GM06990 (cell line): ENCODE measurements at regions not wholly inside any gene's neighbourhood (a gene's known extent, or its start where the extent isn't known, plus 50 kb on each side); places are given as distances from the start of the nearest gene placed in this dataset.

Source experiments
- DNase-seq: peaks from one replicate; pipeline ENCODE4 v3.0.0-alpha.2; 2011; ENCODE audit not compliant: insufficient read length; ENCODE audit errors: extremely low read depth
- H3K27me3 ChIP-seq: replicated peaks from 2 replicates; pipeline ENCODE4 v1.6.0; 2011; ENCODE audit warnings: low read length; ENCODE audit not compliant: control insufficient read depth, insufficient read depth
- H3K36me3 ChIP-seq: 2 replicates; pipeline ENCODE4 v1.5.1; 2011; ENCODE audit warnings: low read length; ENCODE audit not compliant: control insufficient read depth, insufficient read depth
- H3K4me3 ChIP-seq: replicated peaks from 2 replicates; pipeline ENCODE4 v1.5.1; 2011; ENCODE audit warnings: low read depth, mild to moderate bottlenecking, control low read depth, low read length
- CTCF ChIP-seq: IDR thresholded peaks from 2 replicates; pipeline ENCODE4 v1.5.1; 2011; ENCODE audit warnings: low read length, control low read depth, mild to moderate bottlenecking, inconsistent platforms; ENCODE audit not compliant: insufficient read depth, poor library complexity, severe bottlenecking

GRCh38 chr6:99138445-99138844, 190.7 kb upstream of the FBXL4 start:
- H3K36me3 ChIP-seq: no peaks in the 10 kb centered on the region
- H3K4me3 ChIP-seq: no peak overlapping the region
- H3K27me3 ChIP-seq: no peaks in the 10 kb centered on the region; the same call in 1 of the 2 replicates
- DNase-seq: no peak
- no peak for TF ChIP-seq CTCF

GRCh38 chr6:99137314-99137713, 189.6 kb upstream of the FBXL4 start:
- no peaks in the 10 kb centered on the region for H3K36me3 ChIP-seq
- no peak overlapping the region for H3K4me3 ChIP-seq
- DNase-seq: no peak
- TF ChIP-seq CTCF: no peak
- no peaks in the 10 kb centered on the region; the same call in 1 of the 2 replicates for H3K27me3 ChIP-seq

- no peaks in the 10 kb centered on the region; the same call in 1 of the 2 replicates for H3K27me3 ChIP-seq
- TF ChIP-seq CTCF: no peak
- H3K4me3 ChIP-seq: no peak overlapping the region
- H3K36me3 ChIP-seq: no peaks in the 10 kb centered on the region
- no peak for DNase-seq
Measured at GRCh38 chr6:99136488-99136887, 188.7 kb upstream of the FBXL4 start.

GRCh38 chr6:99132026-99132635, 184.4 kb upstream of the FBXL4 start:
- no peak for DNase-seq
- Histone ChIP-seq H3K4me3 (no peak overlapping the region), H3K27me3 (no peaks in the 10 kb centered on the region; the same call in 1 of the 2 replicates), H3K36me3 (no peaks in the 10 kb centered on the region)
- TF ChIP-seq CTCF: no peak

- H3K4me3 ChIP-seq: no peak overlapping the region
- peak; percentile 17 for TF ChIP-seq CTCF
- no peaks in the 10 kb centered on the region; the same call in 1 of the 2 replicates for H3K27me3 ChIP-seq
- H3K36me3 ChIP-seq: no peaks in the 10 kb centered on the region
- DNase-seq: no peak
Measured at GRCh38 chr6:99130897-99131873, 183.4 kb upstream of the FBXL4 start.
